IMR-90 (cell line): ENCODE measurements at regions not wholly inside any gene's neighbourhood (a gene's known extent, or its start where the extent isn't known, plus 50 kb on each side); places are given as distances from the start of the nearest gene placed in this dataset.

Experiments
- ATAC-seq: fragments of 200-7000 bp; cut with Tn5 transposase; 2 replicates; pipeline ENCODE4 v1.9.1; 2020; ENCODE audit warnings: low read depth, mild to moderate bottlenecking, moderate library complexity
- BruUV-seq: library from RNA; stranded (reverse); fragments of 400-500 nt; replicated peaks from 2 replicates; lab custom pipeline; 2021; lab: Mats Ljungman, UMichigan
- CTCF ChIA-PET: fragments of 300-600 bp; formaldehyde crosslinking; extraction: SDS; loops from one replicate; lab custom pipeline; 2021; ENCODE audit warnings: antibody characterized with exemption; lab: Yijun Ruan, JAX
- POLR2A ChIA-PET: fragments of 300-600 bp; sonication (Branson Sonifier 250); formaldehyde crosslinking; loops from one replicate; lab custom pipeline; 2022; ENCODE audit warnings: antibody characterized with exemption; ENCODE audit not compliant: unreplicated experiment; lab: Charles Lee
- DNase-seq: peaks from one replicate; pipeline ENCODE4 v3.0.0; 2013
- H2AFZ ChIP-seq: replicated peaks from 2 replicates; pipeline ENCODE3; 2013; ENCODE audit warnings: low read length, mild to moderate bottlenecking; ENCODE audit not compliant: poor library complexity
- H2AK5ac ChIP-seq: 2 replicates; pipeline ENCODE4 v1.6.1; 2013; ENCODE audit warnings: low read depth, low read length, inconsistent platforms
- H2AK9ac ChIP-seq: replicated peaks from 2 replicates; pipeline ENCODE3; 2013; ENCODE audit warnings: mild to moderate bottlenecking, low read depth, low read length, moderate library complexity; ENCODE audit not compliant: poor library complexity
- H2BK120ac ChIP-seq: 2 replicates; pipeline ENCODE4 v1.6.1; 2013; ENCODE audit warnings: low read depth, low read length, inconsistent platforms
- H2BK15ac ChIP-seq: 3 replicates; pipeline ENCODE4 v1.6.1; 2013; ENCODE audit warnings: low read depth, low read length, inconsistent platforms
- H2BK20ac ChIP-seq: 2 replicates; pipeline ENCODE4 v1.6.1; 2013; ENCODE audit warnings: low read depth, mild to moderate bottlenecking, inconsistent platforms, low read length, moderate library complexity
- H2BK5ac ChIP-seq: 2 replicates; pipeline ENCODE4 v1.6.1; 2013; ENCODE audit warnings: mild to moderate bottlenecking, low read depth, low read length, inconsistent platforms; ENCODE audit not compliant: poor library complexity, severe bottlenecking
- H3K14ac ChIP-seq: replicated peaks from 2 replicates; pipeline ENCODE4 v1.6.1; 2013; ENCODE audit warnings: low read depth, low read length, inconsistent platforms
- H3K18ac ChIP-seq: 2 replicates; pipeline ENCODE4 v1.6.1; 2013; ENCODE audit warnings: low read depth, low read length, control low read depth
- H3K23ac ChIP-seq: 2 replicates; pipeline ENCODE4 v1.6.1; 2013; ENCODE audit warnings: low read depth, low read length, inconsistent platforms
- H3K27ac ChIP-seq: 2 replicates; pipeline ENCODE4 v1.5.1; 2013; ENCODE audit warnings: mild to moderate bottlenecking, control low read depth, low read length; ENCODE audit not compliant: insufficient read depth
- H3K27me3 ChIP-seq: 2 replicates; pipeline ENCODE4 v1.6.1; 2013; ENCODE audit warnings: low read length; ENCODE audit not compliant: control insufficient read depth, insufficient read depth
- H3K36me3 ChIP-seq: 2 replicates; pipeline ENCODE4 v1.6.1; 2013; ENCODE audit warnings: low read length, mixed read lengths; ENCODE audit not compliant: control insufficient read depth, insufficient read depth
- H3K4ac ChIP-seq: 2 replicates; pipeline ENCODE4 v1.6.1; 2013; ENCODE audit warnings: low read depth, low read length, inconsistent platforms
- H3K4me1 ChIP-seq: 2 replicates; pipeline ENCODE4 v1.6.1; 2013; ENCODE audit warnings: low read length, mixed read lengths; ENCODE audit not compliant: control insufficient read depth, insufficient read depth
- H3K4me2 ChIP-seq: 2 replicates; pipeline ENCODE4 v1.6.1; 2013; ENCODE audit warnings: low read depth, mild to moderate bottlenecking, control low read depth, low read length, moderate library complexity
- H3K4me3 ChIP-seq: 2 replicates; pipeline ENCODE4 v1.5.1; 2013; ENCODE audit warnings: low read depth, mild to moderate bottlenecking, control low read depth, low read length, moderate library complexity; ENCODE audit not compliant: insufficient read depth
- H3K56ac ChIP-seq: 2 replicates; pipeline ENCODE4 v1.6.1; 2013; ENCODE audit warnings: low read length, inconsistent platforms; ENCODE audit not compliant: insufficient read depth; ENCODE audit errors: extremely low read depth
- H3K79me1 ChIP-seq, 2 experiments: 2 replicates each; pipeline ENCODE4 v1.6.1; 2013; ENCODE audit warnings: low read length in 2 of 2, inconsistent platforms in 1 of 2, low read depth in 1 of 2
- H3K9ac ChIP-seq: 2 replicates; pipeline ENCODE4 v1.6.1; 2013; ENCODE audit warnings: low read depth, low read length, control low read depth
- H3K9me1 ChIP-seq: 2 replicates; pipeline ENCODE4 v1.6.1; 2013; ENCODE audit warnings: low read length, inconsistent platforms; ENCODE audit not compliant: insufficient read depth
- H3K9me3 ChIP-seq: 2 replicates; pipeline ENCODE4 v1.6.1; 2013; ENCODE audit warnings: low read length; ENCODE audit not compliant: control insufficient read depth, insufficient read depth
- H4K20me1 ChIP-seq: 2 replicates; pipeline ENCODE4 v1.6.1; 2013; ENCODE audit warnings: low read length, inconsistent platforms; ENCODE audit not compliant: insufficient read depth
- H4K5ac ChIP-seq: 2 replicates; pipeline ENCODE4 v1.6.1; 2013; ENCODE audit warnings: mild to moderate bottlenecking, low read depth, low read length, control low read depth
- H4K8ac ChIP-seq, 2 experiments: 2 replicates each; pipeline ENCODE4 v1.6.1; 2013; ENCODE audit warnings: low read depth in 2 of 2, low read length in 2 of 2, control low read depth in 1 of 2, inconsistent platforms in 1 of 2
- H4K91ac ChIP-seq: 2 replicates; pipeline ENCODE4 v1.6.1; 2013; ENCODE audit warnings: low read depth, low read length, inconsistent platforms; ENCODE audit not compliant: insufficient read depth
- MAFK ChIP-seq: IDR thresholded peaks from 2 replicates; pipeline ENCODE4 v1.6.1; 2012; ENCODE audit warnings: low read depth, low read length, improper control_type of control experiment
- NFE2L2 ChIP-seq: fragments of 150-350 bp; IDR thresholded peaks from 2 replicates; pipeline ENCODE4 v1.6.1; 2016; ENCODE audit warnings: low read depth, mild to moderate bottlenecking, low read length
- POLR2A ChIP-seq: IDR thresholded peaks from 2 replicates; pipeline ENCODE4 v1.6.1; 2012; ENCODE audit warnings: mild to moderate bottlenecking, low read depth, low read length
- RAD21 ChIP-seq: IDR thresholded peaks from 2 replicates; pipeline ENCODE4 v1.6.1; 2012; ENCODE audit warnings: low read length, improper control_type of control experiment
- RFX5 ChIP-seq: IDR thresholded peaks from 2 replicates; pipeline ENCODE4 v1.8.0; 2012; ENCODE audit warnings: low read depth, mild to moderate bottlenecking, low read length, moderate library complexity
- SMC3 ChIP-seq: fragments of 150-350 bp; IDR thresholded peaks from 2 replicates; pipeline ENCODE4 v1.6.1; 2016; ENCODE audit warnings: low read depth, mild to moderate bottlenecking, antibody characterized with exemption, low read length, moderate library complexity
- WGBS, 2 experiments: methylation state at CpG; one replicate each; pipeline versions ENCODE4 v1.1.5 to v1.1.7; 2013; ENCODE audit warnings: missing lambda C conversion rate in 2 of 2; ENCODE audit not compliant: insufficient read length in 1 of 2; ENCODE audit errors: extremely low coverage in 2 of 2; 5-methylcytosine and 5-hydroxymethylcytosine counted together
- dilution Hi-C: fragments of 300-500 bp; cut with HindIII; formaldehyde crosslinking; loops from one replicate; pipeline ENCODE4 v1.14.3; 2018; ENCODE audit warnings: low sequenced_read_pairs; ENCODE audit not compliant: unreplicated experiment
- in situ Hi-C: fragments of 300-500 bp; cut with MboI; formaldehyde crosslinking; loops from 3 replicates; pipeline ENCODE4 v1.14.3; 2019; ENCODE audit warnings: low sequenced_read_pairs, inconsistent platforms, mixed read lengths
- intact Hi-C: fragments of 100-400 bp; cut with micrococcal nuclease; formaldehyde crosslinking; loops from 2 replicates; pipeline ENCODE4 v1.10.0; 2022
- TF ChIP-seq, protein P1 (sequence below): fragments of 150-350 bp; IDR thresholded peaks from 2 replicates; pipeline ENCODE4 v1.6.1; 2017; ENCODE audit warnings: mild to moderate bottlenecking, antibody characterized with exemption, low read length, low read depth

DNA sequence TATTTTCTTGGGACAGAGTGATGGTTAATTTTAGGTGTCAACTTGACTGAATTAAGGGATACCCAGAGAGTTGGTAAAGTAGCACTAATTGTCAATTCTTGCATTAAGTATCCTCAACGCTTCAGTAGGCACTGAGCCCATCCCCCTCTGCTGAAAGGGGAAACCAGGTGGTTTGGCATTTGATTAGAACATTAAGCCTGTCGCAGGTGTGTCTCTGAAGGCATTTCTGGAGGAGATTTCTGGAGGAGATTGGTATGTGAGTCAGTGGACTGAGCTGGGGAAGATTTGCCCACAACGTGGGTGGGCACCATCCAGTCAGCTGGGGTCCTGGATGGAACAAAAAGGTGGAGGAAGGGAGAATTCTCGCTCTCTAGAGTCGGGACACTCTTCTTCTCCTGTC, 119.8 kb downstream of the RFX6 start:
- Histone ChIP-seq H3K9me1 (no peaks in the 10 kb centered on the region), H3K4me3 (no peak overlapping the region), H3K56ac (no peak overlapping the region), H3K14ac (no peak overlapping the region), H3K4me2 (no peak overlapping the region), H2AK5ac (no peak overlapping the region), H3K79me1 (no peaks in the 10 kb centered on the region), H2BK120ac (no peak overlapping the region), H3K27me3 (no peaks in the 10 kb centered on the region), H4K8ac (no peak overlapping the region), H3K9ac (no peak overlapping the region), H2BK15ac (no peak overlapping the region), H2AK9ac (no peak overlapping the region), H3K4ac (no peak overlapping the region), H2BK5ac (no peak overlapping the region), H4K5ac (no peak overlapping the region), H3K4me1 (no peaks in the 10 kb centered on the region), H2AFZ (no peak overlapping the region), H3K9me3 (no peaks in the 10 kb centered on the region), H3K36me3 (no peaks in the 10 kb centered on the region), H3K23ac (no peak overlapping the region), H4K20me1 (no peaks in the 10 kb centered on the region), H4K91ac (no peak overlapping the region), H3K18ac (no peak overlapping the region), H3K27ac (no peak overlapping the region), H2BK20ac (no peak overlapping the region)
- no peak for DNase-seq
- intact Hi-C loops (no loop called here), in situ Hi-C loops (no loop called here), dilution Hi-C loops (no loop called here)
- TF ChIP-seq MAFK (no peak), NFE2L2 (no peak), RFX5 (no peak), POLR2A (no peak), RAD21 (no peak), SMC3 (no peak)
- TF ChIP-seq, protein P1, sequence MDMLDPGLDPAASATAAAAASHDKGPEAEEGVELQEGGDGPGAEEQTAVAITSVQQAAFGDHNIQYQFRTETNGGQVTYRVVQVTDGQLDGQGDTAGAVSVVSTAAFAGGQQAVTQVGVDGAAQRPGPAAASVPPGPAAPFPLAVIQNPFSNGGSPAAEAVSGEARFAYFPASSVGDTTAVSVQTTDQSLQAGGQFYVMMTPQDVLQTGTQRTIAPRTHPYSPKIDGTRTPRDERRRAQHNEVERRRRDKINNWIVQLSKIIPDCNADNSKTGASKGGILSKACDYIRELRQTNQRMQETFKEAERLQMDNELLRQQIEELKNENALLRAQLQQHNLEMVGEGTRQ, result no peak
- ChIA-PET CTCF (no interaction called here), POLR2A (no interaction called here)
- no peak for ATAC-seq
- no CpG with 5 or more reads among the region's 5 CpGs for WGBS, 2 experiments
- no TSS peak for BruUV-seq
